GM21576 (cell line): ENCODE measurements at regions not wholly inside any gene's neighbourhood (a gene's known extent, or its start where the extent isn't known, plus 50 kb on each side); places are given as distances from the start of the nearest gene placed in this dataset.
"Not testable (repeated sequence)": the region's sequence is repeated elsewhere in the genome, so short reads cannot be mapped to it uniquely, and the experiment has no call there.

ENCODE experiments used
- ATAC-seq: cut with Tn5 transposase; IDR thresholded peaks from one replicate; pipeline ENCODE4 v1.9.1; 2021; ENCODE audit warnings: mild to moderate bottlenecking, moderate library complexity; ENCODE audit not compliant: unreplicated experiment

- no peak for ATAC-seq
Measured at GRCh38 chr10:78594559-78595268, 474.1 kb upstream of the ZMIZ1 start.

GRCh38 chr10:78595269-78595619 lies 473.5 kb upstream of the ZMIZ1 start:
- ATAC-seq = no peak

- no peak for ATAC-seq
Measured at GRCh38 chr10:78596556-78596955, 472.2 kb upstream of the ZMIZ1 start.

GRCh38 chr10:78597796-78598555 lies 470.8 kb upstream of the ZMIZ1 start:
- no peak for ATAC-seq

- ATAC-seq = no peak
Measured at GRCh38 chr10:78599122-78599853, 469.5 kb upstream of the ZMIZ1 start.

- ATAC-seq = no peak
Measured at GRCh38 chr10:78600121-78600665, 468.6 kb upstream of the ZMIZ1 start.

- no peak for ATAC-seq
Measured at GRCh38 chr10:78600740-78601139, 468.0 kb upstream of the ZMIZ1 start.

GRCh38 chr10:78602201-78602932 lies 466.4 kb upstream of the ZMIZ1 start:
- no peak for ATAC-seq

GRCh38 chr10:78604286-78604685 lies 464.5 kb upstream of the ZMIZ1 start:
- no peak for ATAC-seq

GRCh38 chr10:78604721-78605120 lies 464.0 kb upstream of the ZMIZ1 start:
- ATAC-seq = no peak

GRCh38 chr10:78605800-78606350 lies 462.9 kb upstream of the ZMIZ1 start:
- ATAC-seq = no peak

GRCh38 chr10:78606766-78607165 lies 462.0 kb upstream of the ZMIZ1 start:
- ATAC-seq = not testable (repeated sequence)

- no peak for ATAC-seq
Measured at GRCh38 chr10:78609976-78610375, 458.8 kb upstream of the ZMIZ1 start.

- ATAC-seq = no peak
Measured at GRCh38 chr10:78613132-78613531, 455.6 kb upstream of the ZMIZ1 start.

GRCh38 chr10:78614267-78614666 lies 454.5 kb upstream of the ZMIZ1 start:
- no peak for ATAC-seq

- ATAC-seq = no peak
Measured at GRCh38 chr10:78614744-78615143, 454.0 kb upstream of the ZMIZ1 start.

GRCh38 chr10:78616125-78616695 lies 452.6 kb upstream of the ZMIZ1 start:
- ATAC-seq = no peak

- ATAC-seq = no peak
Measured at GRCh38 chr10:78617115-78617514, 451.7 kb upstream of the ZMIZ1 start.

- ATAC-seq = no peak
Measured at GRCh38 chr10:78617631-78618030, 451.1 kb upstream of the ZMIZ1 start.

GRCh38 chr10:78618050-78618449 lies 450.7 kb upstream of the ZMIZ1 start:
- no peak for ATAC-seq
